GM18909 (cell line): ENCODE measurements at regions not wholly inside any gene's neighbourhood (a gene's known extent, or its start where the extent isn't known, plus 50 kb on each side); places are given as distances from the start of the nearest gene placed in this dataset.

Experiments
- ATAC-seq: cut with Tn5 transposase; IDR thresholded peaks from one replicate; pipeline ENCODE4 v1.9.1; 2021; ENCODE audit warnings: mild to moderate bottlenecking; ENCODE audit not compliant: unreplicated experiment, poor library complexity

- ATAC-seq = no peak
These were observed 595.3 kb upstream of the POU3F2 start for GRCh38 chr6:98239057-98239456.

GRCh38 chr6:98241630-98242029 lies 592.7 kb upstream of the POU3F2 start:
- no peak for ATAC-seq

DNA sequence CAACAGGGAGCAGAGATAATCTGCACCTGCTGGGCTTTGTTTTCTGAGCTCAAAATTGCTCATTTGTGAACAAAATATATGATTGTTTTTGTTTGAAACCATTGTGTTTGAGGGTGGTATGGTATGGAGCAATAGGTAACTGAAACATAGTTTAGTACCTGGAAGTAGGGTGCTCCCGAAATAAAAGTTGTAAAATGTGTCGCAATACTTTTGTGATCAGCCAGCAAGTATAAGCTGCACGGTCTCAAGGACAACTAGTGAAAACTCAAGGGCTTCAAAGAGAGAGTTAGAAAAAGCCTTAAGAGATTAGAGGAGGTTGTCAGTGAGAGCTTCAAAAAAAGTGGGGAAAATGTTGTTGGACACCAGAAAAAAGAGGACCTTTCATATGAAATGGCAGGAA lies 579.8 kb upstream of the POU3F2 start:
- ATAC-seq = no peak

DNA sequence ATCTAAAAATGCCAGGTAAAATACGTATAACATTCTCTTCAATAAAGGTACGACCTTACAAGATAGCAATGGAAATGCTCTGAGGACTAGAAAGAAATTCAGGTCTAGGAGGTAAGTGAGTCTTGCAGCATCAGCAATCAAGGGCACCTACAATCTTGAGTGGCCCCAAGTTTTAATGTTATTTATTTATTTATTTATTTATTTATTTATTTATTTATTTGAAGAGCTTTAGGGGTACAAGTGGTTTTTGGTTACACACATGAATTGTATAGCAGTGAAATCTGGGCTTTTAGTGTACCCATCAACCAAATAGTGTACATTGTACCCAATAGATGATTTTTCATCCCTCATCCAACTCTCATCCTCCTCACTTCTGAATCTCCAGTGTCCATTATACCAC lies 574.0 kb upstream of the POU3F2 start:
- no peak for ATAC-seq

DNA sequence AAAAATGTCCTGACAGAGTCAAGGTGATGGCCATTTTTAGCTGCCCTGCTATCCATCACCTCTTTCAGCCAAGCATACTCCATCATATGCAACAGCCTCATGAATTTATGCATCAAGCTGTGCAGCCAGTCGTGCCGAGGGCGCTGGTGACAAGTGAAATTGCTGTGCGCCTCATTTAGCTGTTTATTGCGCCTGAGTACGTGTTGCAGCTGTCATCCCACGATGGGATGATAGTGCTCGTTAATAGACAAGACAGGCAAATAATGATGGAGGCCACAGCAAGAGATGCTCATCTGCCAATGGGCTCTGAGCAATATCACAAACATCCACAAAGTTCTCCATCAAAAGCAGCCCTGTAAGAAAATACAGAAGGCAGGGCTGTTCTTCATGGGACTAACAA lies 562.3 kb upstream of the POU3F2 start:
- ATAC-seq = no peak

DNA sequence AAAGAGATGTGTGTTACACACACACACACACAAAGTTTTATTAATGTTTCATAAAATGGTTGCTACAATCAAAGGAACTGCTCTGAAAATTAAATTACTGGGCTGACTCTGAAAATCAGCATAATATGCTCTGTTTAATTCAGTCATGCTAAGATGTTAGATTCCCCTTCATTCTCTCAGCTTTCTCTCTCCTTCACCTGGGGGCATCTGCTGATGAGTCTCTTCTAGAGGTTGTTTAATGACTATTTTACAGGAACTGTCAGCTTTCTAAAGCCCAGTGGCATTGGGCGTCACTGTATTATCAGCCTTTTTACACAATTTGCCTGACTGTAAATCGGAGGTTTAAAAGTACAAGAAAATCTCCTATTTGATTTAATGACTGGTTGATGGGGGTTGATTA lies 559.7 kb upstream of the POU3F2 start:
- ATAC-seq = no peak

GRCh38 chr6:98280492-98280891 lies 553.9 kb upstream of the POU3F2 start:
- no peak for ATAC-seq

GRCh38 chr6:98286620-98287019 lies 547.8 kb upstream of the POU3F2 start:
- no peak for ATAC-seq

GRCh38 chr6:98287876-98288275 lies 546.5 kb upstream of the POU3F2 start:
- no peak for ATAC-seq

- ATAC-seq = no peak
These were observed 541.6 kb upstream of the POU3F2 start for GRCh38 chr6:98292810-98293209.

GRCh38 chr6:98295515-98296175 lies 538.7 kb upstream of the POU3F2 start:
- no peak for ATAC-seq

- no peak for ATAC-seq
These were observed 525.8 kb upstream of the POU3F2 start for GRCh38 chr6:98308564-98308963.

DNA sequence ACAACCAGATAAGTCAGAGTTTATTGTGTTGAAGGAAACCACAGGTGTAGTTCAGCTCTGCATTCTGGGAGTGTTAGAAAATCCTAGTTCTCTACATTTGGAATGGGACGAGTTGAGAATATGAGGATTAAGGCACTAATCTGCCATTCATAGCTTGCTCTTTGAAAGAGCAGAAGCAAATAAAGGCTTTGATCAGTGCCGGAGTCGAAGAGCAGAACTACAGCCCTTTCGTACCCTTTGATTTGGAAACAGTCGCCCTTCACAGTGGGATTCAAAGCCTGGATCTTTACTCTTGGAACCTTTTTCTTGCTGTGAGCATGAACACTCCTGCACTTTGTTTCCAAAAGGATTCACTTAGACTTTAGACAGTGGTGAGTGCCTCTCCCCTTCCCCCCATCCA lies 523.9 kb upstream of the POU3F2 start:
- no peak for ATAC-seq

- ATAC-seq = peak; percentile 95
These were observed 510.8 kb upstream of the POU3F2 start for GRCh38 chr6:98323605-98324004.

DNA sequence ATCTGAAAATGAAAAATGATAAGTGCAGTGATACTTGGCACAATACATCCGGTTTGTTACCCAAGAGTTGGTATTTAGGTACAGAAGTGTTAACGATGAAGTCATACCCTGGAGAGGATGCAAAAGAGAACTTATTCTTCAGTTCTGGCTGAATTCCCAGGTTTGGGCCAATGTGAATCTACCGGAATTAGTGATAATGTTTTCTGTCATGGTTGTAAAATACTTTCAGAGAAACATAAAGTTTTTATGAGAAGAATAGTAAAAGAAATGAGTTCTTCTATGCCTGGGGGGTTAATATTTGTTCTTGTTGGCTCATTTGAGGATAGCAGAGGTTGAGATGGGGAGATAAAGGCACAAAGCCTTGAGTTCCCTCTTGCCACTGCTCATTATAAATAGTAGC lies 509.9 kb upstream of the POU3F2 start:
- ATAC-seq = peak; percentile 14

DNA sequence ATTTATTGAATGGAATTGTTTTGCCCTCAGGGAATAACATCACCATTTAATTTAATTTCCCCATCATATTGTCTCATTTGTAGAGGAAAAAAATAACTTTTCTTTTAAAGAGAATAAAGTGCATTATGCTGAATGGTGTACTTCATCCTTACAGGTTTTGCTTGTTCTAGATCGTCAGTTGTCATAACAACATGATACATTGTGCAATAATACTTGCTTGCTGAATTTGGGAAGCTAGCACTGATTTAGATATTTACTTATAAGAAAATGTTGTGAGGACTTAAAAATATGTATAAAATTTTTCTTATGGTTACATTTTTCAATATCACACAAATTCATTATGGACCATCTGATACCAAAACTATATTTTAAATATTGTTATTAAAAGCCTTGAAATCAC lies 509.0 kb upstream of the POU3F2 start:
- ATAC-seq = no peak

GRCh38 chr6:98333273-98333672 lies 501.1 kb upstream of the POU3F2 start:
- no peak for ATAC-seq

- no peak for ATAC-seq
These were observed 498.8 kb upstream of the POU3F2 start for GRCh38 chr6:98335594-98335993.

- no peak for ATAC-seq
These were observed 494.9 kb upstream of the POU3F2 start for GRCh38 chr6:98339506-98339905.

GRCh38 chr6:98343004-98343403 lies 491.4 kb upstream of the POU3F2 start:
- ATAC-seq = no peak

GRCh38 chr6:98343797-98344196 lies 490.6 kb upstream of the POU3F2 start:
- ATAC-seq = no peak

- no peak for ATAC-seq
These were observed 482.0 kb upstream of the POU3F2 start for GRCh38 chr6:98352348-98352747.

GRCh38 chr6:98358173-98358572 lies 476.2 kb upstream of the POU3F2 start:
- no peak for ATAC-seq
